Liver (tissue), 8 donors: ENCODE measurements at regions not wholly inside any gene's neighbourhood (a gene's known extent, or its start where the extent isn't known, plus 50 kb on each side); places are given as distances from the start of the nearest gene placed in this dataset.

Experiments
- DNase-seq: peaks from one replicate; pipeline ENCODE4 v3.0.0-alpha.2; 2017; ENCODE audit warnings: low spot score
- H3K27ac ChIP-seq, 2 donors: one replicate each; pipeline ENCODE4 v1.7.0; 2013; ENCODE audit warnings: inconsistent platforms in 2 of 2, low read length in 2 of 2, control low read depth in 1 of 2, low read depth in 1 of 2, mild to moderate bottlenecking in 1 of 2
- H3K27me3 ChIP-seq, 4 donors: one replicate each; pipeline versions ENCODE4 v1.6.1 to v1.7.0; 2013; ENCODE audit warnings: low read length in 3 of 4, inconsistent platforms in 1 of 4, mild to moderate bottlenecking in 1 of 4, moderate library complexity in 1 of 4; ENCODE audit not compliant: control insufficient read depth in 4 of 4, insufficient read depth in 4 of 4
- H3K36me3 ChIP-seq, 4 donors: one replicate each; pipeline versions ENCODE4 v1.6.1 to v1.7.0; 2013; ENCODE audit warnings: low read length in 3 of 4, mild to moderate bottlenecking in 3 of 4, low read depth in 1 of 4, moderate library complexity in 1 of 4; ENCODE audit not compliant: control insufficient read depth in 4 of 4, insufficient read depth in 3 of 4
- H3K4me1 ChIP-seq, 4 donors: one replicate each; pipeline versions ENCODE4 v1.6.1 to v1.7.0; 2013; ENCODE audit warnings: low read length in 3 of 4, mild to moderate bottlenecking in 3 of 4, moderate library complexity in 1 of 4; ENCODE audit not compliant: control insufficient read depth in 4 of 4, insufficient read depth in 4 of 4
- H3K4me3 ChIP-seq, 3 donors: one replicate each; pipeline versions ENCODE4 v1.6.1 to v1.7.0; 2013; ENCODE audit warnings: low read length in 3 of 3, control low read depth in 1 of 3, low read depth in 1 of 3, mild to moderate bottlenecking in 1 of 3
- H3K9ac ChIP-seq, 2 donors: one replicate each; pipeline ENCODE4 v1.7.0; 2013; ENCODE audit warnings: low read length in 2 of 2, mild to moderate bottlenecking in 2 of 2, moderate library complexity in 2 of 2, control low read depth in 1 of 2, low read depth in 1 of 2
- H3K9me3 ChIP-seq, 4 donors: one replicate each; pipeline versions ENCODE4 v1.6.1 to v1.7.0; 2013; ENCODE audit warnings: low read length in 3 of 4; ENCODE audit not compliant: control insufficient read depth in 4 of 4
- EGR1 ChIP-seq, 2 donors: IDR thresholded peaks; 2 replicates each; pipeline ENCODE4 v1.6.1; 2016 to 2018; ENCODE audit warnings: antibody characterized with exemption in 2 of 2, low read depth in 2 of 2
- FOXA2 ChIP-seq: IDR thresholded peaks from 2 replicates; pipeline ENCODE4 v1.6.1; 2016; ENCODE audit warnings: antibody characterized with exemption
- GABPA ChIP-seq, 2 donors: IDR thresholded peaks in 1 of 2; conservative IDR thresholded peaks in 1 of 2; 2 replicates each; pipeline ENCODE4 v1.6.1; 2016; ENCODE audit warnings: antibody characterized with exemption in 2 of 2, mild to moderate bottlenecking in 1 of 2, moderate library complexity in 1 of 2
- HNF4G ChIP-seq: IDR thresholded peaks from 2 replicates; pipeline ENCODE4 v1.6.1; 2016; ENCODE audit warnings: antibody characterized with exemption
- JUND ChIP-seq, 2 donors: IDR thresholded peaks; 2 replicates each; pipeline ENCODE4 v1.6.1; 2016; ENCODE audit warnings: antibody characterized with exemption in 2 of 2
- NR2F2 ChIP-seq: IDR thresholded peaks from 2 replicates; pipeline ENCODE4 v1.6.1; 2016; ENCODE audit warnings: antibody characterized with exemption
- RAD21 ChIP-seq, 2 donors: IDR thresholded peaks; 2 replicates each; pipeline ENCODE4 v1.6.1; 2016; ENCODE audit warnings: antibody characterized with exemption in 2 of 2, mild to moderate bottlenecking in 2 of 2
- REST ChIP-seq: IDR thresholded peaks from 2 replicates; pipeline ENCODE4 v1.6.1; 2016; ENCODE audit warnings: antibody characterized with exemption, mild to moderate bottlenecking
- RXRA ChIP-seq, 2 donors: IDR thresholded peaks; 2 replicates each; pipeline ENCODE4 v1.6.1; 2017 to 2018; ENCODE audit warnings: antibody characterized with exemption in 2 of 2, mild to moderate bottlenecking in 1 of 2
- SP1 ChIP-seq: IDR thresholded peaks from 2 replicates; pipeline ENCODE4 v1.6.1; 2018; ENCODE audit warnings: antibody characterized with exemption, mild to moderate bottlenecking
- TAF1 ChIP-seq: conservative IDR thresholded peaks from 2 replicates; pipeline ENCODE4 v1.6.1; 2016; ENCODE audit warnings: antibody characterized with exemption, mild to moderate bottlenecking
- YY1 ChIP-seq: IDR thresholded peaks from 2 replicates; pipeline ENCODE4 v1.6.1; 2016; ENCODE audit warnings: antibody characterized with exemption, mild to moderate bottlenecking
- ZBTB33 ChIP-seq: IDR thresholded peaks from 2 replicates; pipeline ENCODE4 v1.6.1; 2016; ENCODE audit warnings: antibody characterized with exemption
- WGBS: extraction: QIAGEN DNeasy Blood & Tissue Kit; methylation state at CpG from one replicate; pipeline ENCODE4 v1.1.7; 2013; 5-methylcytosine and 5-hydroxymethylcytosine counted together
- TF ChIP-seq, protein P1 (sequence below): IDR thresholded peaks from 2 replicates; pipeline ENCODE4 v1.6.1; 2016; ENCODE audit warnings: antibody characterized with exemption
- TF ChIP-seq, protein P2 (sequence below): fragments of 150-350 bp; IDR thresholded peaks from 2 replicates; pipeline ENCODE4 v1.5.1; 2017; ENCODE audit warnings: improper control_type of control experiment, low read depth, low read length; ENCODE audit not compliant: missing input control
- TF ChIP-seq, protein P3 (sequence below): IDR thresholded peaks from 2 replicates; pipeline ENCODE4 v1.6.1; 2016; ENCODE audit warnings: antibody characterized with exemption
- donor health status: healthy.
- donor health status: healthy.
- donor health status: healthy.
- donor health status: healthy.
- donor health status: healthy.

DNA sequence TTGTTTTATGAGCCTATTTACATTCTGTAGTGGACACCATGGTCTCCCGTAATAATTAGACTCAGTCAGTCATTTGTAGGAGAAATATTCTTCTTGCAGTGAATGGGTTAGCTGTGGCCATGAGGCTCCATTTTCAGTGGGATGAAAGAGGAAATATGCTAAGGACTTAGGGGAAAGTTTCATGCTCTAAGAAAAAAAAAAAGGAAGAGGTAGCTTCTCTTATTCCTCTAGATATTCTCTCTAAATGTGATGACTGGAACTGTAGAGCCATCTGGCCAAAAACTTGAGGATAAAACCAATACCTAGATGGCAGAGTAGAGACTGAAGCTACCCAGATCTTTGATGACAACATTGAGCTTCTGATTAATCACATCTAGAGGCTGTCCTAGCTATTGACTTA, 75.8 kb upstream of the SESN3 start (continued):
- TF ChIP-seq REST (no peak), EGR1 (IDR thresholded peaks at IDR 0.05; ENCODE audit: low read depth in 2 of 2) (no peak), JUND (IDR thresholded peaks at IDR 0.05) (no peak), GABPA (IDR thresholded peaks at IDR 0.05 in 1 of 2, conservative IDR thresholded peaks at IDR 0.05 in 1 of 2) (no peak), FOXA2 (no peak), ZBTB33 (no peak)
- TF ChIP-seq, protein P1, sequence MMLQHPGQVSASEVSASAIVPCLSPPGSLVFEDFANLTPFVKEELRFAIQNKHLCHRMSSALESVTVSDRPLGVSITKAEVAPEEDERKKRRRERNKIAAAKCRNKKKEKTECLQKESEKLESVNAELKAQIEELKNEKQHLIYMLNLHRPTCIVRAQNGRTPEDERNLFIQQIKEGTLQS: no peak

- no peak for DNase-seq
- 86% methylated on average over 3 of the region's 3 CpGs for WGBS
- no peak overlapping the region for H3K27ac ChIP-seq
These were observed 75.1 kb upstream of the SESN3 start for GRCh38 chr11:95306123-95306522.

GRCh38 chr11:95305705-95306104, 74.7 kb upstream of the SESN3 start:
- Histone ChIP-seq H3K4me3 (no peak overlapping the region), H3K27ac (no peak overlapping the region), H3K27me3 (no peaks in the 10 kb centered on the region), H3K9me3 (no peaks in the 10 kb centered on the region), H3K4me1 (no peaks in the 10 kb centered on the region), H3K9ac (no peak overlapping the region), H3K36me3 (no peaks in the 10 kb centered on the region)
- TF ChIP-seq YY1: no peak
- no peak for TF ChIP-seq NR2F2
- TF ChIP-seq ZBTB33: no peak
- TF ChIP-seq, protein P1: no peak
- no peak for TF ChIP-seq RXRA (IDR thresholded peaks at IDR 0.05)
- TF ChIP-seq, protein P2, sequence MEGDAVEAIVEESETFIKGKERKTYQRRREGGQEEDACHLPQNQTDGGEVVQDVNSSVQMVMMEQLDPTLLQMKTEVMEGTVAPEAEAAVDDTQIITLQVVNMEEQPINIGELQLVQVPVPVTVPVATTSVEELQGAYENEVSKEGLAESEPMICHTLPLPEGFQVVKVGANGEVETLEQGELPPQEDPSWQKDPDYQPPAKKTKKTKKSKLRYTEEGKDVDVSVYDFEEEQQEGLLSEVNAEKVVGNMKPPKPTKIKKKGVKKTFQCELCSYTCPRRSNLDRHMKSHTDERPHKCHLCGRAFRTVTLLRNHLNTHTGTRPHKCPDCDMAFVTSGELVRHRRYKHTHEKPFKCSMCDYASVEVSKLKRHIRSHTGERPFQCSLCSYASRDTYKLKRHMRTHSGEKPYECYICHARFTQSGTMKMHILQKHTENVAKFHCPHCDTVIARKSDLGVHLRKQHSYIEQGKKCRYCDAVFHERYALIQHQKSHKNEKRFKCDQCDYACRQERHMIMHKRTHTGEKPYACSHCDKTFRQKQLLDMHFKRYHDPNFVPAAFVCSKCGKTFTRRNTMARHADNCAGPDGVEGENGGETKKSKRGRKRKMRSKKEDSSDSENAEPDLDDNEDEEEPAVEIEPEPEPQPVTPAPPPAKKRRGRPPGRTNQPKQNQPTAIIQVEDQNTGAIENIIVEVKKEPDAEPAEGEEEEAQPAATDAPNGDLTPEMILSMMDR: no peak
- TF ChIP-seq SP1: no peak
- no peak for TF ChIP-seq REST
- TF ChIP-seq HNF4G: no peak
- no peak for TF ChIP-seq FOXA2
- no peak for TF ChIP-seq TAF1
- TF ChIP-seq, protein P3, sequence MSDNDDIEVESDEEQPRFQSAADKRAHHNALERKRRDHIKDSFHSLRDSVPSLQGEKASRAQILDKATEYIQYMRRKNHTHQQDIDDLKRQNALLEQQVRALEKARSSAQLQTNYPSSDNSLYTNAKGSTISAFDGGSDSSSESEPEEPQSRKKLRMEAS: no peak
- no peak for TF ChIP-seq RAD21 (IDR thresholded peaks at IDR 0.05)
- no peak for DNase-seq
- WGBS: 89% methylated on average over 3 of the region's 3 CpGs

More at GRCh38 chr11:95306123-95306522, 75.1 kb upstream of the SESN3 start:
- no peak for TF ChIP-seq NR2F2
- no peaks in the 10 kb centered on the region for H3K4me1 ChIP-seq
- H3K4me3 ChIP-seq: no peak overlapping the region
- no peaks in the 10 kb centered on the region for H3K27me3 ChIP-seq
- H3K36me3 ChIP-seq: no peaks in the 10 kb centered on the region
- H3K9ac ChIP-seq: no peak overlapping the region
- H3K9me3 ChIP-seq: no peaks in the 10 kb centered on the region
